GM12878 (cell line): ENCODE measurements at regions not wholly inside any gene's neighbourhood (a gene's known extent, or its start where the extent isn't known, plus 50 kb on each side); places are given as distances from the start of the nearest gene placed in this dataset.

Source experiments
- ATAC-seq: fragments of 200-7000 bp; cut with Tn5 transposase; 3 replicates; pipeline ENCODE4 v1.9.1; 2020; ENCODE audit warnings: mild to moderate bottlenecking, moderate library complexity
- BruUV-seq: library from RNA; stranded (reverse); fragments of 400-500 nt; replicated peaks from 2 replicates; lab custom pipeline; 2021; lab: Mats Ljungman, UMichigan
- CTCF ChIA-PET: fragments of 300-600 bp; sonication (Branson Sonifier 250); formaldehyde crosslinking; extraction: SDS; loops from one replicate; lab custom pipeline; 2021; ENCODE audit warnings: inconsistent platforms; lab: Yijun Ruan, JAX
- POLR2A ChIA-PET: fragments of 350-600 bp; formaldehyde crosslinking; extraction: SDS; loops from one replicate; lab custom pipeline; 2021; ENCODE audit warnings: inconsistent platforms; lab: Charles Lee
- RAD21 ChIA-PET: fragments of 300-600 bp; sonication (Branson Sonifier 250); formaldehyde crosslinking; loops from one replicate; lab custom pipeline; 2023; ENCODE audit warnings: antibody characterized with exemption; ENCODE audit not compliant: unreplicated experiment; lab: Charles Lee
- SMC1A ChIA-PET: fragments of 300-600 bp; sonication (Branson Sonifier 250); formaldehyde crosslinking; loops from one replicate; lab custom pipeline; 2023; ENCODE audit not compliant: unreplicated experiment, uncharacterized antibody; lab: Charles Lee
- DNase-seq: peaks from one replicate; pipeline ENCODE4 v3.0.0-alpha.2; 2011; ENCODE audit warnings: low read depth, low spot score
- FAIRE-seq: peaks from 3 replicates; lab custom pipeline; 2011; peaks lifted over from hg19 to GRCh38; lab: Jason Lieb, UNC
- H2AFZ ChIP-seq: 2 replicates; pipeline ENCODE4 v1.6.0; 2011; ENCODE audit warnings: low read depth, low read length, control low read depth; ENCODE audit not compliant: control insufficient read depth
- H3K27ac ChIP-seq: 2 replicates; pipeline ENCODE4 v1.5.1; 2011; ENCODE audit warnings: control low read depth; ENCODE audit not compliant: control insufficient read depth, insufficient read depth
- H3K27me3 ChIP-seq, 2 experiments: replicated peaks in 1 of 2; 2 replicates each; pipeline versions ENCODE4 v1.6.0 to v1.6.1; 2011; ENCODE audit warnings: low read length in 1 of 2; ENCODE audit not compliant: control insufficient read depth in 2 of 2, insufficient read depth in 2 of 2
- H3K36me3 ChIP-seq, 2 experiments: 2 replicates each; pipeline ENCODE4 v1.5.1; 2011; ENCODE audit warnings: low read length in 1 of 2; ENCODE audit not compliant: control insufficient read depth in 2 of 2, insufficient read depth in 2 of 2
- H3K4me1 ChIP-seq: 2 replicates; pipeline ENCODE4 v1.6.1; 2011; ENCODE audit warnings: mild to moderate bottlenecking, low read length, moderate library complexity, mixed read lengths; ENCODE audit not compliant: control insufficient read depth, insufficient read depth
- H3K4me2 ChIP-seq: 2 replicates; pipeline ENCODE4 v1.6.0; 2011; ENCODE audit warnings: control low read depth; ENCODE audit not compliant: control insufficient read depth, insufficient read depth
- H3K4me3 ChIP-seq: fragments of 200-600 bp; sonication (generic); 2 replicates; pipeline ENCODE4 v1.5.1; 2016
- H3K79me2 ChIP-seq: 2 replicates; pipeline ENCODE4 v1.6.0; 2011; ENCODE audit warnings: low read length; ENCODE audit not compliant: control insufficient read depth, insufficient read depth
- H3K9ac ChIP-seq: 2 replicates; pipeline ENCODE4 v1.8.0; 2011; ENCODE audit warnings: low read length, control low read depth, mixed read lengths; ENCODE audit not compliant: control insufficient read depth, insufficient read depth
- H3K9me3 ChIP-seq: replicated peaks from 3 replicates; pipeline ENCODE4 v1.5.1; 2011; ENCODE audit warnings: mild to moderate bottlenecking, low read length; ENCODE audit not compliant: control insufficient read depth, insufficient read depth
- H4K20me1 ChIP-seq: 2 replicates; pipeline ENCODE4 v1.6.0; 2011; ENCODE audit not compliant: control insufficient read depth, insufficient read depth
- E2F8 ChIP-seq: fragments of 450-650 bp; IDR thresholded peaks from 2 replicates; pipeline ENCODE4 v1.6.1; 2018; ENCODE audit warnings: mild to moderate bottlenecking, low read depth, moderate library complexity; ENCODE audit not compliant: partially characterized antibody
- EED ChIP-seq: sonication (generic); IDR thresholded peaks from 2 replicates; pipeline ENCODE4 v1.6.1; 2016; ENCODE audit warnings: antibody characterized with exemption, low read depth
- FOS ChIP-seq: IDR thresholded peaks from 3 replicates; pipeline ENCODE4 v1.6.1; 2011; ENCODE audit warnings: borderline replicate concordance; ENCODE audit not compliant: insufficient read length; ENCODE audit errors: extremely low read depth
- FOXK2 ChIP-seq: fragments of 450-650 bp; IDR thresholded peaks from 2 replicates; pipeline ENCODE4 v1.6.1; 2017; ENCODE audit warnings: mild to moderate bottlenecking, moderate library complexity
- MYC ChIP-seq: IDR thresholded peaks from 2 replicates; pipeline ENCODE4 v1.6.1; 2011; ENCODE audit warnings: mild to moderate bottlenecking, low read length, moderate library complexity, inconsistent platforms; ENCODE audit not compliant: insufficient read depth, insufficient replicate concordance, insufficient read length, severe bottlenecking
- NBN ChIP-seq: fragments of 450-650 bp; IDR thresholded peaks from 2 replicates; pipeline ENCODE4 v1.6.1; 2016
- STAT1 ChIP-seq: fragments of 450-650 bp; conservative IDR thresholded peaks from 2 replicates; pipeline ENCODE4 v1.6.1; 2014; ENCODE audit warnings: antibody characterized with exemption, mild to moderate bottlenecking
- STAT3 ChIP-seq: IDR thresholded peaks from 2 replicates; pipeline ENCODE4 v1.6.1; 2011; ENCODE audit warnings: low read depth, low read length, improper control_type of control experiment
- ZBTB11 ChIP-seq: fragments of 450-650 bp; formaldehyde crosslinking; IDR thresholded peaks from 2 replicates; pipeline ENCODE4 v1.5.0; 2022; ENCODE audit warnings: mild to moderate bottlenecking, missing genetic modification characterization
- WGBS: methylation state at CpG from one replicate; pipeline ENCODE4 v1.1.6; 2016; ENCODE audit warnings: low lambda C conversion rate; ENCODE audit not compliant: insufficient replicate concordance, insufficient coverage; ENCODE audit errors: missing lambda C conversion rate; 5-methylcytosine and 5-hydroxymethylcytosine counted together
- in situ Hi-C: fragments of 300-500 bp; cut with MboI; formaldehyde crosslinking; loops from 9 replicates; pipeline ENCODE4 v1.14.3; 2018; ENCODE audit warnings: mixed read lengths
- intact Hi-C: fragments of 100-400 bp; cut with micrococcal nuclease; formaldehyde crosslinking; loops from one replicate; pipeline ENCODE4 v1.14.2; 2022; ENCODE audit not compliant: unreplicated experiment
- TF ChIP-seq, protein P1 (sequence below): fragments of 450-650 bp; IDR thresholded peaks from 2 replicates; pipeline ENCODE4 v1.6.1; 2016; ENCODE audit warnings: mild to moderate bottlenecking
- TF ChIP-seq, protein P2 (sequence below), 3 experiments: IDR thresholded peaks in 2 of 3; conservative IDR thresholded peaks in 1 of 3; 2 replicates each; pipeline ENCODE4 v1.5.1; 2011; ENCODE audit warnings: low read depth in 3 of 3, low read length in 3 of 3, mild to moderate bottlenecking in 3 of 3, control low read depth in 2 of 3, moderate library complexity in 2 of 3, inconsistent platforms in 1 of 3, mixed read lengths in 1 of 3; ENCODE audit not compliant: control insufficient read depth in 2 of 3, insufficient read depth in 1 of 3; ENCODE audit errors: extremely low read depth in 1 of 3
- TF ChIP-seq, protein P3 (sequence below): fragments of 450-650 bp; IDR thresholded peaks from 2 replicates; pipeline ENCODE4 v1.6.1; 2017; ENCODE audit warnings: borderline replicate concordance

- SMC1A ChIA-PET: interaction anchor here (0.5 kb wide), 1 partner anchor 146 kb away, joined by 3 read pairs; no protein-coding TSS in a partner anchor
- RAD21 ChIA-PET: no interaction called here
- Histone ChIP-seq H2AFZ (no peak overlapping the region), H3K4me3 (no peak overlapping the region), H3K79me2 (no peaks in the 10 kb centered on the region), H3K9me3 (no peaks in the 10 kb centered on the region; the same call in 2 of the 3 replicates), H4K20me1 (no peaks in the 10 kb centered on the region), H3K27me3 (no peaks in the 10 kb centered on the region), H3K27ac (no peak overlapping the region), H3K4me2 (no peak overlapping the region), H3K9ac (no peak overlapping the region), H3K36me3 (no peaks in the 10 kb centered on the region), H3K4me1 (no peaks in the 10 kb centered on the region)
- no peak for ATAC-seq
- BruUV-seq: no TSS peak
- in situ Hi-C loops: no loop called here
- intact Hi-C loops: no loop called here
- CTCF ChIA-PET: no interaction called here
- FAIRE-seq: no peak
- 6% methylated on average over 2 of the region's 2 CpGs for WGBS
- POLR2A ChIA-PET: no interaction called here
- DNase-seq: no peak
- TF ChIP-seq E2F8 (no peak), NBN (no peak), FOXK2 (no peak), STAT3 (no peak), ZBTB11 (no peak), FOS (no peak), EED (no peak), MYC (no peak), STAT1 (no peak)
- TF ChIP-seq, protein P1, sequence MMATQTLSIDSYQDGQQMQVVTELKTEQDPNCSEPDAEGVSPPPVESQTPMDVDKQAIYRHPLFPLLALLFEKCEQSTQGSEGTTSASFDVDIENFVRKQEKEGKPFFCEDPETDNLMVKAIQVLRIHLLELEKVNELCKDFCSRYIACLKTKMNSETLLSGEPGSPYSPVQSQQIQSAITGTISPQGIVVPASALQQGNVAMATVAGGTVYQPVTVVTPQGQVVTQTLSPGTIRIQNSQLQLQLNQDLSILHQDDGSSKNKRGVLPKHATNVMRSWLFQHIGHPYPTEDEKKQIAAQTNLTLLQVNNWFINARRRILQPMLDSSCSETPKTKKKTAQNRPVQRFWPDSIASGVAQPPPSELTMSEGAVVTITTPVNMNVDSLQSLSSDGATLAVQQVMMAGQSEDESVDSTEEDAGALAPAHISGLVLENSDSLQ: no peak
- TF ChIP-seq, protein P2, sequence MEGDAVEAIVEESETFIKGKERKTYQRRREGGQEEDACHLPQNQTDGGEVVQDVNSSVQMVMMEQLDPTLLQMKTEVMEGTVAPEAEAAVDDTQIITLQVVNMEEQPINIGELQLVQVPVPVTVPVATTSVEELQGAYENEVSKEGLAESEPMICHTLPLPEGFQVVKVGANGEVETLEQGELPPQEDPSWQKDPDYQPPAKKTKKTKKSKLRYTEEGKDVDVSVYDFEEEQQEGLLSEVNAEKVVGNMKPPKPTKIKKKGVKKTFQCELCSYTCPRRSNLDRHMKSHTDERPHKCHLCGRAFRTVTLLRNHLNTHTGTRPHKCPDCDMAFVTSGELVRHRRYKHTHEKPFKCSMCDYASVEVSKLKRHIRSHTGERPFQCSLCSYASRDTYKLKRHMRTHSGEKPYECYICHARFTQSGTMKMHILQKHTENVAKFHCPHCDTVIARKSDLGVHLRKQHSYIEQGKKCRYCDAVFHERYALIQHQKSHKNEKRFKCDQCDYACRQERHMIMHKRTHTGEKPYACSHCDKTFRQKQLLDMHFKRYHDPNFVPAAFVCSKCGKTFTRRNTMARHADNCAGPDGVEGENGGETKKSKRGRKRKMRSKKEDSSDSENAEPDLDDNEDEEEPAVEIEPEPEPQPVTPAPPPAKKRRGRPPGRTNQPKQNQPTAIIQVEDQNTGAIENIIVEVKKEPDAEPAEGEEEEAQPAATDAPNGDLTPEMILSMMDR (IDR thresholded peaks at IDR 0.05 in 2 of 3, conservative IDR thresholded peaks at IDR 0.05 in 1 of 3; ENCODE audit: control insufficient read depth in 2 of 3, extremely low read depth in 1 of 3, insufficient read depth in 1 of 3, low read depth in 3 of 3, low read length in 3 of 3): no peak
- TF ChIP-seq, protein P3, sequence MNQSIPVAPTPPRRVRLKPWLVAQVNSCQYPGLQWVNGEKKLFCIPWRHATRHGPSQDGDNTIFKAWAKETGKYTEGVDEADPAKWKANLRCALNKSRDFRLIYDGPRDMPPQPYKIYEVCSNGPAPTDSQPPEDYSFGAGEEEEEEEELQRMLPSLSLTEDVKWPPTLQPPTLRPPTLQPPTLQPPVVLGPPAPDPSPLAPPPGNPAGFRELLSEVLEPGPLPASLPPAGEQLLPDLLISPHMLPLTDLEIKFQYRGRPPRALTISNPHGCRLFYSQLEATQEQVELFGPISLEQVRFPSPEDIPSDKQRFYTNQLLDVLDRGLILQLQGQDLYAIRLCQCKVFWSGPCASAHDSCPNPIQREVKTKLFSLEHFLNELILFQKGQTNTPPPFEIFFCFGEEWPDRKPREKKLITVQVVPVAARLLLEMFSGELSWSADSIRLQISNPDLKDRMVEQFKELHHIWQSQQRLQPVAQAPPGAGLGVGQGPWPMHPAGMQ: no peak
Measured at GRCh38 chr9:16336833-16337232, 533.6 kb downstream of the BNC2 start.
